ENCODE measurements at regions not wholly inside any gene's neighbourhood (a gene's known extent, or its start where the extent isn't known, plus 50 kb on each side); places are given as distances from the start of the nearest gene placed in this dataset.
A peak's percentile ranks its signal among the peaks of the same experiment; 100 is the strongest.

DNA sequence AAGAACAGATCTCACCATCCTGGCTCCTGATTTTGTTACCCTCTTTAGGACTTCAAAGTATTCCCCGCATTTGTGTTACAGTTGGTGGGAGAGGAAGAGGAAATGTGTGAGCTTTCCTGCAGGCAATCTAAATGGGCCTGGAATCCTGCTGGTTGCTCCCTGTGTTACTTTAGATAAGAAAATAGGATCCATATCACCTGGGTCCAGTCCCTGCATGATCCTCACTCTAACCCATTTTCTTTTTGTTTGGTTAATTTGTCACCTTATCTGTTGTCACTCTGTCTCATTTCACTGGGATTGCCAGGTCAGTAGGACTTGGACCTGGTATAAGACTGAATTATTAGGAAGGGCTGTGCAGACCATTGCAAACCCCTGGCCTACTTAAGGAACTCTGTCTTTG, 175.9 kb upstream of the GJE1 start:
- 21% methylated on average over 1 of the region's 1 CpG; no CpG with 5 or more reads in 1 of the 2 experiments for WGBS, 2 experiments (ENCODE audit: insufficient coverage in 1 of 2, insufficient read length in 1 of 2)
- Histone ChIP-seq H3K4me1 (ENCODE audit: control insufficient read depth, insufficient read depth, low read length) (peaks cover 14% of the 10 kb centered on the region), H3K9me3 (ENCODE audit: control insufficient read depth, low read length) (peaks cover 29% of the 10 kb centered on the region), H3K27ac (ENCODE audit: low read depth, low read length) (no peak overlapping the region), H3K4me3 (ENCODE audit: low read length) (no peak overlapping the region), H3K36me3 (ENCODE audit: control insufficient read depth, insufficient read depth, low read length) (no peaks in the 10 kb centered on the region), H3K9ac (ENCODE audit: extremely low read depth, low read length, poor library complexity, severe bottlenecking) (no peak overlapping the region), H3K27me3 (ENCODE audit: control insufficient read depth, insufficient read depth, low read length, poor library complexity, severe bottlenecking) (no peaks in the 10 kb centered on the region)
- Mint-ChIP-seq H3K27ac (peak overlapping the region; percentile 74), H3K4me1 (peaks cover 43% of the 10 kb centered on the region), H3K27me3 (ENCODE audit: insufficient read depth) (no peaks in the 10 kb centered on the region), H3K9me3 (peaks cover 40% of the 10 kb centered on the region), H3K36me3 (ENCODE audit: low read depth) (peaks cover 25% of the 10 kb centered on the region), H3K4me3 (no peak overlapping the region)
- DNase-seq, result peak; percentile 63
- TF ChIP-seq, protein P1, sequence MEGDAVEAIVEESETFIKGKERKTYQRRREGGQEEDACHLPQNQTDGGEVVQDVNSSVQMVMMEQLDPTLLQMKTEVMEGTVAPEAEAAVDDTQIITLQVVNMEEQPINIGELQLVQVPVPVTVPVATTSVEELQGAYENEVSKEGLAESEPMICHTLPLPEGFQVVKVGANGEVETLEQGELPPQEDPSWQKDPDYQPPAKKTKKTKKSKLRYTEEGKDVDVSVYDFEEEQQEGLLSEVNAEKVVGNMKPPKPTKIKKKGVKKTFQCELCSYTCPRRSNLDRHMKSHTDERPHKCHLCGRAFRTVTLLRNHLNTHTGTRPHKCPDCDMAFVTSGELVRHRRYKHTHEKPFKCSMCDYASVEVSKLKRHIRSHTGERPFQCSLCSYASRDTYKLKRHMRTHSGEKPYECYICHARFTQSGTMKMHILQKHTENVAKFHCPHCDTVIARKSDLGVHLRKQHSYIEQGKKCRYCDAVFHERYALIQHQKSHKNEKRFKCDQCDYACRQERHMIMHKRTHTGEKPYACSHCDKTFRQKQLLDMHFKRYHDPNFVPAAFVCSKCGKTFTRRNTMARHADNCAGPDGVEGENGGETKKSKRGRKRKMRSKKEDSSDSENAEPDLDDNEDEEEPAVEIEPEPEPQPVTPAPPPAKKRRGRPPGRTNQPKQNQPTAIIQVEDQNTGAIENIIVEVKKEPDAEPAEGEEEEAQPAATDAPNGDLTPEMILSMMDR (conservative IDR thresholded peaks at IDR 0.05), result no peak

- Mint-ChIP-seq H3K27ac (no peak overlapping the region), H3K36me3 (ENCODE audit: low read depth) (peaks cover 30% of the 10 kb centered on the region), H3K4me3 (no peak overlapping the region), H3K9me3 (peaks cover 46% of the 10 kb centered on the region), H3K4me1 (peaks cover 43% of the 10 kb centered on the region), H3K27me3 (ENCODE audit: insufficient read depth) (no peaks in the 10 kb centered on the region)
- Histone ChIP-seq H3K4me1 (ENCODE audit: control insufficient read depth, insufficient read depth, low read length) (peaks cover 14% of the 10 kb centered on the region), H3K27ac (ENCODE audit: low read depth, low read length) (no peak overlapping the region), H3K36me3 (ENCODE audit: control insufficient read depth, insufficient read depth, low read length) (no peaks in the 10 kb centered on the region), H3K27me3 (ENCODE audit: control insufficient read depth, insufficient read depth, low read length, poor library complexity, severe bottlenecking) (no peaks in the 10 kb centered on the region), H3K4me3 (ENCODE audit: low read length) (peak overlapping the region; percentile 19), H3K9me3 (ENCODE audit: control insufficient read depth, low read length) (peaks cover 28% of the 10 kb centered on the region), H3K9ac (ENCODE audit: extremely low read depth, low read length, poor library complexity, severe bottlenecking) (no peak overlapping the region)
- 87 to 90% methylated on average over 3 of the region's 3 CpGs for WGBS, 2 experiments (ENCODE audit: insufficient coverage in 1 of 2, insufficient read length in 1 of 2)
- DNase-seq, result no peak
- TF ChIP-seq, protein P1 (conservative IDR thresholded peaks at IDR 0.05), result no peak
Observed at GRCh38 chr6:141956046-141956761, 176.5 kb upstream of the GJE1 start.

DNA sequence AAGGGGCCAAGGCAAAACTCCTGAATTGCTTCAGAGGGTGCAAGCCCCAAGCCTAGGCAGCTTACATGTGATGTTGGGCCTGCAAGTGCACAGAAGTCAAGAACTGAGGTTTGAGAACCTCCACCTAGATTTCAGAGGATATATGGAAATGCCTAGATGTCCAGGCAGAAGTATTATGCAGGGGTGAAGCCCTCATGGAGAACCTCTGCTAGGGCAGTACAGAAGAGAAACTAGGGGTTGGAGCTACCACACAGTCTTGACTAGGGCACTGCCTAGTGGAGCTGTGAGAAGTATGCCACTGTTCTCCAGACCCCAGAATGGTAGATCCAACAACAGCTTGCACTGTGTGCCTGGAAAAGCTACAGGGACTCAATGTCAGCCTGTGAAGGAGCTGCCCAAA, 179.7 kb upstream of the GJE1 start:
- Mint-ChIP-seq H3K9me3 (peaks cover 47% of the 10 kb centered on the region), H3K4me1 (peaks cover 36% of the 10 kb centered on the region), H3K36me3 (ENCODE audit: low read depth) (peaks cover 30% of the 10 kb centered on the region), H3K27me3 (ENCODE audit: insufficient read depth) (no peaks in the 10 kb centered on the region), H3K4me3 (no peak overlapping the region), H3K27ac (no peak overlapping the region)
- DNase-seq, result no peak
- peaks cover 14% of the 10 kb centered on the region for H3K4me1 ChIP-seq (ENCODE audit: control insufficient read depth, insufficient read depth, low read length)
- H3K9ac ChIP-seq (ENCODE audit: extremely low read depth, low read length, poor library complexity, severe bottlenecking), result no peak overlapping the region
- H3K4me3 ChIP-seq (ENCODE audit: low read length), result peak overlapping the region; percentile 39
- TF ChIP-seq, protein P1 (conservative IDR thresholded peaks at IDR 0.05), result no peak
- H3K27ac ChIP-seq (ENCODE audit: low read depth, low read length), result no peak overlapping the region
- peaks cover 24% of the 10 kb centered on the region for H3K9me3 ChIP-seq (ENCODE audit: control insufficient read depth, low read length)
- no peaks in the 10 kb centered on the region for H3K36me3 ChIP-seq (ENCODE audit: control insufficient read depth, insufficient read depth, low read length)
- H3K27me3 ChIP-seq (ENCODE audit: control insufficient read depth, insufficient read depth, low read length, poor library complexity, severe bottlenecking), result no peaks in the 10 kb centered on the region

All from endodermal cell (in vitro differentiated cells).